Coronary artery (tissue), 2 donors: ENCODE measurements at regions not wholly inside any gene's neighbourhood (a gene's known extent, or its start where the extent isn't known, plus 50 kb on each side); places are given as distances from the start of the nearest gene placed in this dataset.

Experiments used
- DNase-seq: peaks from one replicate; pipeline ENCODE4 v3.0.0-alpha.2; 2017; ENCODE audit warnings: low spot score
- H3K27ac ChIP-seq, 2 donors: fragments of 200-600 bp; sonication (generic); one replicate each; pipeline ENCODE4 v1.5.1; 2016 to 2019
- H3K4me3 ChIP-seq: fragments of 200-600 bp; sonication (generic); 2 replicates; pipeline ENCODE4 v1.5.1; 2016; ENCODE audit warnings: mild to moderate bottlenecking, moderate library complexity
- TF ChIP-seq, protein P1 (sequence below): fragments of 200-600 bp; sonication (generic); IDR thresholded peaks from one replicate; pipeline ENCODE4 v1.5.1; 2019; ENCODE audit warnings: antibody characterized with exemption

DNA sequence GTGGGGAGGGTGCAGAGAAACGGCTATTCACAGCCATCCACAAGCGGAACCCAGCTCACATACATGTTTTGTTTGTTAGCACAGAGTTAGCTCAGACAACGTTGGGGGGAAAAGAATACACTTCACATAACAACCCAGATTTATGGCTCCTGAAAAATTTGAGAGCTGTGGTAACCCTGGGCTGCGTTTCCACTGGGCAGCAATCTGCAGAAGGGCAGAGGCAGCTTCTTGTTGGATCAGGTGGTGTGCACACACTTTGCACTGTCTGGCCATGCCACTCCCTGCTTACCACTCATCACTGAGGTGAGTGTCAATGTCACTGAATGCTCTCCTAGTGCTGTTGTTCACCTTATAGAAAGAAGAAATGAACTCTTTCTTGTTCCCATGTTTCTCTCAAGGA lies 299.8 kb upstream of the SOX14 start:
- H3K4me3 ChIP-seq = no peak overlapping the region
- TF ChIP-seq, protein P1, sequence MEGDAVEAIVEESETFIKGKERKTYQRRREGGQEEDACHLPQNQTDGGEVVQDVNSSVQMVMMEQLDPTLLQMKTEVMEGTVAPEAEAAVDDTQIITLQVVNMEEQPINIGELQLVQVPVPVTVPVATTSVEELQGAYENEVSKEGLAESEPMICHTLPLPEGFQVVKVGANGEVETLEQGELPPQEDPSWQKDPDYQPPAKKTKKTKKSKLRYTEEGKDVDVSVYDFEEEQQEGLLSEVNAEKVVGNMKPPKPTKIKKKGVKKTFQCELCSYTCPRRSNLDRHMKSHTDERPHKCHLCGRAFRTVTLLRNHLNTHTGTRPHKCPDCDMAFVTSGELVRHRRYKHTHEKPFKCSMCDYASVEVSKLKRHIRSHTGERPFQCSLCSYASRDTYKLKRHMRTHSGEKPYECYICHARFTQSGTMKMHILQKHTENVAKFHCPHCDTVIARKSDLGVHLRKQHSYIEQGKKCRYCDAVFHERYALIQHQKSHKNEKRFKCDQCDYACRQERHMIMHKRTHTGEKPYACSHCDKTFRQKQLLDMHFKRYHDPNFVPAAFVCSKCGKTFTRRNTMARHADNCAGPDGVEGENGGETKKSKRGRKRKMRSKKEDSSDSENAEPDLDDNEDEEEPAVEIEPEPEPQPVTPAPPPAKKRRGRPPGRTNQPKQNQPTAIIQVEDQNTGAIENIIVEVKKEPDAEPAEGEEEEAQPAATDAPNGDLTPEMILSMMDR = no peak
- no peak overlapping the region for H3K27ac ChIP-seq
- no peak for DNase-seq

DNA sequence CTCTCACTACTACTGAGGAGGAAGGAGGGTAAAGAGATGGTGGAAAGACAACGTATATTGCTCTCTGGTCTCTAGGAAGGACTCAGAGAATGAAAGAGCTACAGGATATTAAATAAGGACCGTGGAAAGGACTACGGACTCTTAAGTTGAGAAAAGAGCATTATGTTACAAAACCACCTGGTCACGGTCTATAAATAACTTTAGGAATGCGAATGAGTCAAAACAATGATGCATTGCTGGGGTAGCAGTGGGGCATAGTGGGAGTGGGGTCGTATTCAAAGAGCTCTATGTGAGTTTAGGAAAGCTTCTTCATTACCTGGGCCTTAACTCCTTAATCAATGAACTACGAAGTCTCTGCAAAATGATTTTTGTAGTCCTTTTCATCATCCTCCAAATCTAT lies 295.7 kb upstream of the SOX14 start:
- H3K27ac ChIP-seq = no peak overlapping the region
- no peak for DNase-seq
- TF ChIP-seq, protein P1 = no peak

DNA sequence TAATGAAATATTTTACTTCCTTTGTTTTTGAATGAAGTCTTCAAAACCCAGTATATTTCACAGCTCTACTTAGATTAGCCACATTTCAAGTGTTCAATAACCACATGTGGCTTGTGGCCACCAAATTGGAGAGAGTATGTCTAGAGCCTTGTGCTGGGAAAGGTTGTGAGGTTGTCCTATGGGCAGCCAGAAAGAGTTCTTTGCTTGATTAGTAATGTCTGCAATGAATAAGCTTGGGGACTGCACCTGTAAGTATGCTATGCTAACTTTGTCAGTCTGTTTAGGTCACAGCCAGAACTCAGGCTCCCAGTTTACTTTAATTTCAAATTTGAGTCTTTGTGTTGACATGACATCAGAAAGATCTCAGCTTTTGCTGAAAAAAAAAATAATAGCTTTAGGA lies 294.9 kb upstream of the SOX14 start:
- Histone ChIP-seq H3K27ac (no peak overlapping the region), H3K4me3 (no peak overlapping the region)
- DNase-seq = no peak
- TF ChIP-seq, protein P1 = no peak

More for the DNA sequence above, 295.7 kb upstream of the SOX14 start:
- no peak overlapping the region for H3K4me3 ChIP-seq

DNA sequence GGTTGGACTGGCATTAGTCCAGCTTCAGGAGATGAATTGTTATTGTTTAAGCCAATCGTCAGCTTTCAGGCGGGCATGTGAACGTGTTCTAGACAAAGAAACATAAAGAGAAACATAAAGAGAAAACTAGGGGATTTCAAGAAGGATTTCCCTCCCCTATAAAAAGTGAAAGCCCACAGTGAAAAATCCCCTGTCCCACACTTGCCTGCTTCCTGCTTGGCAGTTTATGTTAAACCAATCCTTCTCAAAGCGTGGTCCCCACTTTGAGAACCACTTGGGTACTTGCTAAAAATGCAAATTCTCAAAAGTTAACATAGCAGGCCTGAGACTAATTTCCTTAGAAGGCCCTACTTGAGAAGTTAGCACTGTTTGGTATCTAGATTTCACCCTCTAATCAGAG lies 293.0 kb upstream of the SOX14 start:
- DNase-seq = no peak
- TF ChIP-seq, protein P1 = no peak
- Histone ChIP-seq H3K4me3 (no peak overlapping the region), H3K27ac (no peak overlapping the region)

DNA sequence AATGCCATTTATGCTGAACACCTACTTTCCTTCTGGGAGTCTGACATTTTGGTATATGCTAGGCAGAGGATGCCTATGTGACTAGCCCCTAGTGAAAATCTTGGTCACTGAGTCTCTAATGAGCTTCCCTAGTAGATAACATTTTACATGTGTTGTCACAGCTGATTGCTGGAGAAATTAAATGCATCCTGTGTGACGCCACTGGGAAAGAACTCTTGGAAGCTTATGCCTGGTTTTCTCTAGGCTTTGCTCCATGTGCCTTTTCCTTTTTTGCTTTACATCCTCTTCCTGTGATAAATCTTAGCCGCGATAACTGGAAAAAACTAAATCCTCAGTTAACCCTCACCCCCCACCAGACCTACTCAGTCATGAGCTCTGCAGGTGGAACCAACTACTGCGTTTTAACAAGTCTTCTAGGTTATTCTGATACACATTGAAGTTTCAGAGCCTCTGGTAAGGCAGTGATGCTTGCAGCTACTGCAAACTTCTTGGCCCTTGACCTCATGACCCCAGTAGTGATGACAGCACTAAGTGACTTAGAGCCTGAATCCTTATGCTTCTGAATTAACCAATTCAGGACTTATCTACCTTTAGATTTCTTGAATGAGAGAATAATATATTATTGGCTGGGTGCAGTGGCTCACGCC lies 292.4 kb upstream of the SOX14 start:
- DNase-seq = no peak
- Histone ChIP-seq H3K27ac (no peak overlapping the region), H3K4me3 (no peak overlapping the region)
- TF ChIP-seq, protein P1 = no peak

DNA sequence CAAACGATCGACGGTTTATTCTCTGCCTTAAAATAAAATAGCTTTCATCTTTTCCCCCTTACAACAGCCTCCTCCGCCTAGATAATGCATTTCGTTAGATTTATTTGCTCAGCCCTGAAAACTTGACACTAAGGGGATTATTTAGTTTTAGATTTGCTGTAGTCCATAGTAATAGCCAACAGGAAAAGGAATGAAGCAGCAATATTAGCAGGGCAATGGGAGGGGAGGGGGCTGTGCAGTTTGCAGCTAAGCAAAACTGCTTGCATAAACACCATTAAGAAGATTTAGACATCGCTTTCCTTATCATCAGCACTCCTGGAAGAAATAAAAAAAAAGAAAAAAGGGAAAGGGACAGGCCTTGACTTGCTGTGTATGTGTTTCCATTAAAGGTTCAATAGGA lies 286.5 kb upstream of the SOX14 start:
- Histone ChIP-seq H3K4me3 (no peak overlapping the region), H3K27ac (no peak overlapping the region)
- DNase-seq = no peak
- TF ChIP-seq, protein P1 = no peak

DNA sequence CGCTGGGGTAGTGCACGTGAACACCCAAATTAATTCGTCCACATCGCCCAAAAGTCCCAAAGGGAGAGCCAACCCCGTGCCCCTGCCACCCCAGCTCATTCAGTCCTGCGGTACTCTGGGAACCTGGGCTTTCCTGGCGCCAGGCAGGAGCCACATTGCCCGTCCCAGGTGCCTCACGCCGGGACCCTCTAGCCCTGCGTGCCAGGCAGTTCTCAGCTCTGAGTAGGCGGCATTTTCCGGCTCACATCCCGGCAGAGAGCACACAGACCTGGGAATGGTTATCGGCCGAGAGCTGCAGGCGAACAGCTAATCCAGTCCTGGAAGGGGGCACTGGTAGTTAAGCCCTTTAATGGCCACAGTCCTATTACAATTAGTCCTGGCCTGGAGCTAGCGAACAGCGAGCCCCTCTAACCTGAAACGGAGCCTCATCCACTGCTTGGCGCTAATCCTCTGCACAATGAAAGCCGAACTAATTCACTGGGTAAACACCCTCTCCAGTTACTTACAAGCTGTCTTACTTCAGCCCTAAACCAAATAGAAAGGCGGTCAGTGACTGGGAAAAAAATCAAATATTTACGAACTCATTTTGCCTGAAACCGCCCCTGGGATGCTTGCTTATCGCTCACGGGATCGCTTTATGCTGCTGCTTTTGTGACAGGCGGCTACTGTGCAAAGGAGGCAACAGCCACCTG lies 254.6 kb upstream of the SOX14 start:
- H3K27ac ChIP-seq = no peak overlapping the region
- H3K4me3 ChIP-seq = no peak overlapping the region
- TF ChIP-seq, protein P1 = no peak
- no peak for DNase-seq
